H1 (cell line): ENCODE measurements at regions not wholly inside any gene's neighbourhood (a gene's known extent, or its start where the extent isn't known, plus 50 kb on each side); places are given as distances from the start of the nearest gene placed in this dataset.

Experiments used
- CTCF ChIA-PET: fragments of 300-600 bp; sonication (Branson Sonifier 250); formaldehyde crosslinking; loops from one replicate; lab custom pipeline; 2021; ENCODE audit not compliant: partially characterized antibody; lab: Charles Lee
- POLR2A ChIA-PET: fragments of 300-600 bp; sonication (Branson Sonifier 250); formaldehyde crosslinking; loops from one replicate; lab custom pipeline; 2021; ENCODE audit warnings: inconsistent platforms; ENCODE audit not compliant: partially characterized antibody; lab: Charles Lee
- DNase-seq, 2 experiments: peaks; one replicate each; pipeline versions ENCODE4 v3.0.0 to v3.0.0-alpha.2; 2010 to 2022; ENCODE audit warnings: low spot score in 2 of 2, low read depth in 1 of 2, mixed read lengths in 1 of 2
- FAIRE-seq: peaks from 2 replicates; lab custom pipeline; 2011; peaks lifted over from hg19 to GRCh38; lab: Jason Lieb, UNC
- H2AFZ ChIP-seq: 2 replicates; pipeline ENCODE4 v1.8.1; 2012; ENCODE audit warnings: low read length, inconsistent platforms
- H2AK5ac ChIP-seq: 2 replicates; pipeline ENCODE4 v1.6.1; 2013; ENCODE audit warnings: low read depth, low read length
- H2BK120ac ChIP-seq: replicated peaks from 2 replicates; pipeline ENCODE3; 2013; ENCODE audit warnings: low read depth, low read length, inconsistent platforms
- H2BK12ac ChIP-seq: 2 replicates; pipeline ENCODE4 v1.6.1; 2013; ENCODE audit warnings: low read depth, low read length
- H2BK15ac ChIP-seq: 2 replicates; pipeline ENCODE4 v1.6.1; 2013; ENCODE audit warnings: low read length
- H2BK20ac ChIP-seq: 2 replicates; pipeline ENCODE4 v1.6.1; 2013; ENCODE audit warnings: low read length
- H2BK5ac ChIP-seq: 2 replicates; pipeline ENCODE4 v1.6.1; 2013; ENCODE audit warnings: low read depth, low read length
- H3K14ac ChIP-seq: 2 replicates; pipeline ENCODE4 v1.6.1; 2013; ENCODE audit warnings: inconsistent platforms; ENCODE audit not compliant: insufficient read length
- H3K18ac ChIP-seq: 2 replicates; pipeline ENCODE4 v1.6.1; 2013; ENCODE audit warnings: low read length; ENCODE audit errors: extremely low read depth
- H3K23ac ChIP-seq: 2 replicates; pipeline ENCODE4 v1.6.1; 2013; ENCODE audit warnings: inconsistent platforms; ENCODE audit not compliant: insufficient read length
- H3K23me2 ChIP-seq: 2 replicates; pipeline ENCODE4 v1.6.1; 2013; ENCODE audit warnings: low read depth, low read length
- H3K27ac ChIP-seq: 2 replicates; pipeline ENCODE4 v1.6.1; 2011; ENCODE audit warnings: low read depth, low read length, inconsistent platforms
- H3K27me3 ChIP-seq, 4 experiments: replicated peaks in 1 of 4; 1 replicate in 1 of 4; 2 replicates in 3 of 4; pipeline versions ENCODE4 v1.6.1 to v1.8.1; 2011 to 2013; ENCODE audit warnings: low read length in 3 of 4, mild to moderate bottlenecking in 3 of 4, inconsistent platforms in 2 of 4, mixed read lengths in 2 of 4, moderate library complexity in 1 of 4; ENCODE audit not compliant: control insufficient read depth in 3 of 4, insufficient read depth in 3 of 4; ENCODE audit errors: extremely low read depth in 1 of 4
- H3K36me3 ChIP-seq, 4 experiments: 2 replicates each; pipeline versions ENCODE4 v1.6.1 to v1.8.1; 2011 to 2013; ENCODE audit warnings: mild to moderate bottlenecking in 4 of 4, low read length in 3 of 4, moderate library complexity in 2 of 4, control low read depth in 1 of 4, inconsistent platforms in 1 of 4; ENCODE audit not compliant: insufficient read depth in 4 of 4, control insufficient read depth in 2 of 4
- H3K4ac ChIP-seq: replicated peaks from 2 replicates; pipeline ENCODE3; 2013; ENCODE audit warnings: low read length, low read depth, mixed read lengths, inconsistent platforms; ENCODE audit not compliant: insufficient read length
- H3K4me1 ChIP-seq, 4 experiments: replicated peaks in 1 of 4; 1 replicate in 1 of 4; 2 replicates in 3 of 4; pipeline versions ENCODE4 v1.6.1 to v1.8.1; 2011 to 2013; ENCODE audit warnings: low read length in 3 of 4, inconsistent platforms in 2 of 4, mixed read lengths in 1 of 4; ENCODE audit not compliant: insufficient read depth in 4 of 4, control insufficient read depth in 3 of 4
- H3K4me2 ChIP-seq, 2 experiments: 2 replicates each; pipeline versions ENCODE4 v1.6.1 to v1.8.1; 2011 to 2013; ENCODE audit warnings: low read depth in 2 of 2, low read length in 2 of 2, control low read depth in 1 of 2, inconsistent platforms in 1 of 2, mild to moderate bottlenecking in 1 of 2; ENCODE audit not compliant: insufficient read depth in 1 of 2
- H3K4me3 ChIP-seq, 4 experiments: fragments of 200-600, 300-600 bp in 1 of 4; sonication (generic), shearing (Covaris generic), sonication (Bioruptor Twin) in 1 of 4; 2 replicates each; pipeline versions ENCODE4 v1.5.1 to v1.8.1; 2011 to 2016; ENCODE audit warnings: low read length in 4 of 4, low read depth in 3 of 4, control low read depth in 2 of 4, inconsistent platforms in 2 of 4, mild to moderate bottlenecking in 2 of 4, mixed read lengths in 1 of 4, moderate library complexity in 1 of 4; ENCODE audit not compliant: insufficient read depth in 2 of 4; ENCODE audit errors: extremely low read depth in 1 of 4
- H3K56ac ChIP-seq: replicated peaks from 2 replicates; pipeline ENCODE3; 2013; ENCODE audit warnings: low read depth, mild to moderate bottlenecking, mixed read lengths, low read length, inconsistent platforms; ENCODE audit not compliant: insufficient read length
- H3K79me1 ChIP-seq: 2 replicates; pipeline ENCODE4 v1.6.1; 2013; ENCODE audit warnings: low read depth, low read length, control low read depth
- H3K79me2 ChIP-seq, 2 experiments: 2 replicates each; pipeline versions ENCODE4 v1.6.1 to v1.8.1; 2012 to 2013; ENCODE audit warnings: low read length in 2 of 2, mild to moderate bottlenecking in 2 of 2, inconsistent platforms in 1 of 2; ENCODE audit not compliant: insufficient read depth in 2 of 2, control insufficient read depth in 1 of 2
- H3K9ac ChIP-seq, 4 experiments: replicated peaks in 1 of 4; 1 replicate in 1 of 4; 2 replicates in 3 of 4; pipeline versions ENCODE4 v1.6.1 to v1.8.1; 2011 to 2013; ENCODE audit warnings: low read depth in 3 of 4, low read length in 3 of 4, control low read depth in 2 of 4, mild to moderate bottlenecking in 2 of 4, moderate library complexity in 2 of 4, inconsistent platforms in 1 of 4; ENCODE audit errors: extremely low read depth in 1 of 4
- H3K9me3 ChIP-seq, 2 experiments: 2 replicates each; pipeline versions ENCODE4 v1.6.1 to v1.8.1; 2012 to 2013; ENCODE audit warnings: mild to moderate bottlenecking in 2 of 2, moderate library complexity in 2 of 2, control low read depth in 1 of 2, inconsistent platforms in 1 of 2, low read depth in 1 of 2, low read length in 1 of 2, mixed read lengths in 1 of 2; ENCODE audit not compliant: insufficient read depth in 2 of 2
- H4K20me1 ChIP-seq, 2 experiments: replicated peaks in 1 of 2; 2 replicates each; pipeline versions ENCODE3 to v1.8.1; 2011 to 2013; ENCODE audit warnings: inconsistent platforms in 2 of 2, low read length in 2 of 2, mild to moderate bottlenecking in 1 of 2; ENCODE audit not compliant: insufficient read depth in 2 of 2, control insufficient read depth in 1 of 2
- H4K5ac ChIP-seq: 2 replicates; pipeline ENCODE4 v1.6.1; 2013; ENCODE audit warnings: low read length, low read depth, mixed read lengths, inconsistent platforms; ENCODE audit not compliant: insufficient read length
- H4K8ac ChIP-seq: 2 replicates; pipeline ENCODE4 v1.8.0; 2013; ENCODE audit warnings: mild to moderate bottlenecking, moderate library complexity, low read length, inconsistent platforms; ENCODE audit not compliant: insufficient read depth; ENCODE audit errors: extremely low read depth
- H4K91ac ChIP-seq: replicated peaks from 2 replicates; pipeline ENCODE3; 2013; ENCODE audit warnings: low read length, mixed read lengths, inconsistent platforms; ENCODE audit not compliant: insufficient read length
- CBX8 ChIP-seq: fragments of 300-800, 300-1000 bp; sonication (generic); IDR thresholded peaks from 2 replicates; pipeline ENCODE4 v1.7.1; 2016; ENCODE audit warnings: low read depth, low read length, borderline replicate concordance
- POU5F1 ChIP-seq: IDR thresholded peaks from 2 replicates; pipeline ENCODE4 v1.6.1; 2011; ENCODE audit warnings: low read depth, mild to moderate bottlenecking, low read length, moderate library complexity
- TCF12 ChIP-seq: IDR thresholded peaks from 2 replicates; pipeline ENCODE4 v1.6.1; 2011; ENCODE audit warnings: low read depth, mild to moderate bottlenecking, low read length
- WGBS, 2 experiments: shearing (Covaris generic) in 1 of 2; methylation state at CpG; one replicate each; pipeline versions ENCODE4 v1.1.6 to v1.1.7; 2013 to 2015; ENCODE audit warnings: low lambda C conversion rate in 2 of 2, mixed read lengths in 2 of 2, inconsistent platforms in 1 of 2, low coverage in 1 of 2, missing lambda C conversion rate in 1 of 2; ENCODE audit not compliant: insufficient replicate concordance in 2 of 2, insufficient coverage in 1 of 2, insufficient read length in 1 of 2; ENCODE audit errors: extremely low coverage in 1 of 2, missing lambda C conversion rate in 1 of 2; 5-methylcytosine and 5-hydroxymethylcytosine counted together

DNA sequence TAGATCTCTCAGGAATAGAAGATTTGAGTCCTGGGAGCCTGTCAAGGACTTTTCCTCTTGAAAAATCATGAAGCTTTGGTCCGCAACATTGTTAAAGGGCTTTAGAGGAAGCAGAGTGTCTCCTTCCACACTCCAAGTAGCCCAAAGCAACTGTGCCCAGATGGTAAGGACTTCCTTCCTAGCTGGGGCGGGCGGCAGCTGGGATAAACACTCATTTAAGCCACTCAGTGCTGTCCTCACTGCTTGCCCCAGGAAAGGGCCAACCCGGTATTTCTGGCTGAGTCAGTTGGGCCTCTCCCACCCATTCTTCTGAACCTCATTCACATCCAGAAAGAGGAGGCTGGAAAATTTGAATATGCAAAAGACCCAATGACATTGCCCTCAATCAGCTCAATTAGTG is 144.3 kb downstream of the CHIC2 start:
- TF ChIP-seq POU5F1 (0 out of 2 replicates have a peak, but pooled peaks have one; percentile 23), TCF12 (no peak), CBX8 (no peak)
- no peak overlapping the region for H2BK15ac ChIP-seq
- no peak overlapping the region for H2BK20ac ChIP-seq
- no peak overlapping the region for H3K4ac ChIP-seq
- H3K79me1 ChIP-seq = no peaks in the 10 kb centered on the region
- 70% methylated on average over 4 of the region's 4 CpGs; no CpG with 5 or more reads in 1 of the 2 experiments for WGBS, 2 experiments
- no peak overlapping the region for H4K8ac ChIP-seq
- H4K91ac ChIP-seq = no peak overlapping the region
- CTCF ChIA-PET = interaction anchor here (1.3 to 3.6 kb wide), 6 partner anchors 11 to 313 kb away, joined by 3 to 34 read pairs (median 8); partner anchors contain the start of gene PDGFRA
- H2AFZ ChIP-seq = no peak overlapping the region
- no peaks in the 10 kb centered on the region for H3K9me3 ChIP-seq
- no peak overlapping the region for H2BK12ac ChIP-seq
- H3K27me3 ChIP-seq = no peaks in the 10 kb centered on the region
- H3K18ac ChIP-seq = no peak overlapping the region
- FAIRE-seq (no peak), DNase-seq (no peak)
- no peak overlapping the region for H3K27ac ChIP-seq
- H3K9ac ChIP-seq = no peak overlapping the region
- H2BK120ac ChIP-seq = no peak overlapping the region
- H3K56ac ChIP-seq = no peak overlapping the region
- no peaks in the 10 kb centered on the region for H3K79me2 ChIP-seq
- H3K23me2 ChIP-seq = peaks cover 3% of the 10 kb centered on the region; the same call in 1 of the 2 replicates
- no peak overlapping the region for H3K23ac ChIP-seq
- H4K5ac ChIP-seq = no peak overlapping the region
- H3K4me2 ChIP-seq = no peak overlapping the region; a peak in 1 of 4 replicates
- no peaks in the 10 kb centered on the region for H4K20me1 ChIP-seq
- H3K36me3 ChIP-seq = no peaks in the 10 kb centered on the region
- no peak overlapping the region for H3K14ac ChIP-seq
- H3K4me3 ChIP-seq = no peak overlapping the region
- peaks cover 0 to 15% (median under 1%) of the 10 kb centered on the region in 4 experiments; a peak in 4 of 7 replicates for H3K4me1 ChIP-seq
- POLR2A ChIA-PET = interaction anchor here (0.7 kb wide), 1 partner anchor 10 kb away, joined by 3 read pairs; no protein-coding TSS in a partner anchor
- no peak overlapping the region for H2AK5ac ChIP-seq
- H2BK5ac ChIP-seq = no peak overlapping the region
